HFFc6 (cell line): ENCODE measurements at regions not wholly inside any gene's neighbourhood (a gene's known extent, or its start where the extent isn't known, plus 50 kb on each side); places are given as distances from the start of the nearest gene placed in this dataset.

Source experiments
- DNase-seq: peaks from one replicate; pipeline ENCODE4 v3.0.0-alpha.2; 2018
- H3K27ac Mint-ChIP-seq: 2 replicates; pipeline ENCODE4 v1.8.0; 2020; ENCODE audit warnings: mild to moderate bottlenecking, mixed read lengths
- H3K27me3 Mint-ChIP-seq: 2 replicates; pipeline ENCODE4 v1.8.0; 2021; ENCODE audit warnings: mild to moderate bottlenecking, moderate library complexity, mixed read lengths; ENCODE audit not compliant: insufficient read depth
- H3K36me3 Mint-ChIP-seq: 2 replicates; pipeline ENCODE4 v1.8.0; 2021; ENCODE audit warnings: low read depth, mixed read lengths
- H3K4me1 Mint-ChIP-seq: 2 replicates; pipeline ENCODE4 v1.8.0; 2020; ENCODE audit warnings: low read depth, mixed read lengths
- H3K4me3 Mint-ChIP-seq: 2 replicates; pipeline ENCODE4 v1.8.0; 2020; ENCODE audit warnings: mild to moderate bottlenecking, moderate library complexity, mixed read lengths
- H3K9me3 Mint-ChIP-seq: 2 replicates; pipeline ENCODE4 v1.8.0; 2020; ENCODE audit warnings: mild to moderate bottlenecking, mixed read lengths
- CTCF ChIP-seq: fragments of 200-600 bp; sonication (generic); IDR thresholded peaks from 2 replicates; pipeline ENCODE4 v1.5.0; 2021; ENCODE audit warnings: antibody characterized with exemption, mild to moderate bottlenecking

GRCh38 chr18:40687399-40687798, 1267.6 kb upstream of the PIK3C3 start:
- Mint-ChIP-seq H3K4me3 (no peak overlapping the region), H3K9me3 (no peaks in the 10 kb centered on the region), H3K27ac (no peak overlapping the region), H3K4me1 (no peaks in the 10 kb centered on the region), H3K27me3 (no peaks in the 10 kb centered on the region; the same call in 1 of the 2 replicates), H3K36me3 (no peaks in the 10 kb centered on the region)
- no peak for TF ChIP-seq CTCF
- no peak for DNase-seq

- no peaks in the 10 kb centered on the region for H3K9me3 Mint-ChIP-seq
- no peak for TF ChIP-seq CTCF
- no peak overlapping the region for H3K27ac Mint-ChIP-seq
- no peak for DNase-seq
- no peaks in the 10 kb centered on the region; the same call in 1 of the 2 replicates for H3K27me3 Mint-ChIP-seq
- no peaks in the 10 kb centered on the region for H3K36me3 Mint-ChIP-seq
- H3K4me1 Mint-ChIP-seq, result no peaks in the 10 kb centered on the region
- no peak overlapping the region for H3K4me3 Mint-ChIP-seq
Observed at GRCh38 chr18:40686836-40687235, 1268.2 kb upstream of the PIK3C3 start.

- H3K4me3 Mint-ChIP-seq, result no peak overlapping the region
- no peaks in the 10 kb centered on the region; the same call in 1 of the 2 replicates for H3K27me3 Mint-ChIP-seq
- no peaks in the 10 kb centered on the region for H3K36me3 Mint-ChIP-seq
- H3K4me1 Mint-ChIP-seq, result no peaks in the 10 kb centered on the region
- no peaks in the 10 kb centered on the region for H3K9me3 Mint-ChIP-seq
- TF ChIP-seq CTCF, result no peak
- DNase-seq, result no peak
- H3K27ac Mint-ChIP-seq, result no peak overlapping the region
Observed at GRCh38 chr18:40685219-40685618, 1269.8 kb upstream of the PIK3C3 start.

GRCh38 chr18:40678318-40678717, 1276.7 kb upstream of the PIK3C3 start:
- no peak for TF ChIP-seq CTCF
- no peaks in the 10 kb centered on the region for H3K27me3 Mint-ChIP-seq
- H3K9me3 Mint-ChIP-seq, result peaks cover 10% of the 10 kb centered on the region
- no peaks in the 10 kb centered on the region for H3K4me1 Mint-ChIP-seq
- DNase-seq, result no peak
- no peak overlapping the region for H3K27ac Mint-ChIP-seq
- H3K4me3 Mint-ChIP-seq, result no peak overlapping the region
- H3K36me3 Mint-ChIP-seq, result no peaks in the 10 kb centered on the region

- no peak for TF ChIP-seq CTCF
- no peak overlapping the region for H3K4me3 Mint-ChIP-seq
- no peaks in the 10 kb centered on the region for H3K27me3 Mint-ChIP-seq
- H3K27ac Mint-ChIP-seq, result no peak overlapping the region
- DNase-seq, result no peak
- H3K36me3 Mint-ChIP-seq, result no peaks in the 10 kb centered on the region
- no peaks in the 10 kb centered on the region for H3K4me1 Mint-ChIP-seq
- H3K9me3 Mint-ChIP-seq, result peaks cover 17% of the 10 kb centered on the region
Observed at GRCh38 chr18:40676668-40677067, 1278.4 kb upstream of the PIK3C3 start.

GRCh38 chr18:40673150-40673549, 1281.9 kb upstream of the PIK3C3 start:
- no peak overlapping the region for H3K4me3 Mint-ChIP-seq
- no peak overlapping the region for H3K27ac Mint-ChIP-seq
- DNase-seq, result no peak
- no peak for TF ChIP-seq CTCF
- no peaks in the 10 kb centered on the region for H3K36me3 Mint-ChIP-seq
- no peaks in the 10 kb centered on the region for H3K4me1 Mint-ChIP-seq
- H3K27me3 Mint-ChIP-seq, result no peaks in the 10 kb centered on the region
- H3K9me3 Mint-ChIP-seq, result peaks cover 26% of the 10 kb centered on the region
